Glutamatergic neuron (in vitro differentiated cells): ENCODE measurements at regions not wholly inside any gene's neighbourhood (a gene's known extent, or its start where the extent isn't known, plus 50 kb on each side); places are given as distances from the start of the nearest gene placed in this dataset.

Source experiments
- DNase-seq: peaks from one replicate; pipeline ENCODE4 v3.0.0; 2022
- H3K27ac Mint-ChIP-seq: one replicate; pipeline ENCODE4 v1.8.0; 2020; ENCODE audit warnings: mild to moderate bottlenecking, mixed read lengths, inconsistent platforms; ENCODE audit not compliant: unreplicated experiment
- H3K27me3 Mint-ChIP-seq: one replicate; pipeline ENCODE4 v1.8.0; 2020; ENCODE audit warnings: mild to moderate bottlenecking, moderate library complexity, mixed read lengths, inconsistent platforms; ENCODE audit not compliant: unreplicated experiment
- H3K36me3 Mint-ChIP-seq: one replicate; pipeline ENCODE4 v1.8.0; 2020; ENCODE audit warnings: mild to moderate bottlenecking, mixed read lengths, inconsistent platforms; ENCODE audit not compliant: unreplicated experiment
- H3K4me1 Mint-ChIP-seq: one replicate; pipeline ENCODE4 v1.8.0; 2020; ENCODE audit warnings: mild to moderate bottlenecking, low read depth, mixed read lengths, inconsistent platforms; ENCODE audit not compliant: unreplicated experiment
- H3K4me3 Mint-ChIP-seq: one replicate; pipeline ENCODE4 v1.8.0; 2020; ENCODE audit warnings: mild to moderate bottlenecking, mixed read lengths, inconsistent platforms; ENCODE audit not compliant: unreplicated experiment
- H3K9me3 Mint-ChIP-seq: one replicate; pipeline ENCODE4 v1.8.0; 2020; ENCODE audit warnings: mild to moderate bottlenecking, moderate library complexity, mixed read lengths, inconsistent platforms; ENCODE audit not compliant: unreplicated experiment
- TF ChIP-seq, protein P1 (sequence below): fragments of 200-600 bp; sonication (generic); IDR thresholded peaks from one replicate; pipeline ENCODE4 v1.5.0; 2021; ENCODE audit not compliant: partially characterized antibody, unreplicated experiment

- Mint-ChIP-seq H3K4me1 (peaks cover 11% of the 10 kb centered on the region), H3K27ac (peak overlapping the region; percentile 31), H3K27me3 (peaks cover 6% of the 10 kb centered on the region), H3K9me3 (peaks cover 6% of the 10 kb centered on the region), H3K36me3 (no peaks in the 10 kb centered on the region), H3K4me3 (no peak overlapping the region)
- TF ChIP-seq, protein P1, sequence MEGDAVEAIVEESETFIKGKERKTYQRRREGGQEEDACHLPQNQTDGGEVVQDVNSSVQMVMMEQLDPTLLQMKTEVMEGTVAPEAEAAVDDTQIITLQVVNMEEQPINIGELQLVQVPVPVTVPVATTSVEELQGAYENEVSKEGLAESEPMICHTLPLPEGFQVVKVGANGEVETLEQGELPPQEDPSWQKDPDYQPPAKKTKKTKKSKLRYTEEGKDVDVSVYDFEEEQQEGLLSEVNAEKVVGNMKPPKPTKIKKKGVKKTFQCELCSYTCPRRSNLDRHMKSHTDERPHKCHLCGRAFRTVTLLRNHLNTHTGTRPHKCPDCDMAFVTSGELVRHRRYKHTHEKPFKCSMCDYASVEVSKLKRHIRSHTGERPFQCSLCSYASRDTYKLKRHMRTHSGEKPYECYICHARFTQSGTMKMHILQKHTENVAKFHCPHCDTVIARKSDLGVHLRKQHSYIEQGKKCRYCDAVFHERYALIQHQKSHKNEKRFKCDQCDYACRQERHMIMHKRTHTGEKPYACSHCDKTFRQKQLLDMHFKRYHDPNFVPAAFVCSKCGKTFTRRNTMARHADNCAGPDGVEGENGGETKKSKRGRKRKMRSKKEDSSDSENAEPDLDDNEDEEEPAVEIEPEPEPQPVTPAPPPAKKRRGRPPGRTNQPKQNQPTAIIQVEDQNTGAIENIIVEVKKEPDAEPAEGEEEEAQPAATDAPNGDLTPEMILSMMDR, result no peak
- no peak for DNase-seq
Observed at GRCh38 chr1:245045087-245045881, 109.5 kb upstream of the KIF26B start.

DNA sequence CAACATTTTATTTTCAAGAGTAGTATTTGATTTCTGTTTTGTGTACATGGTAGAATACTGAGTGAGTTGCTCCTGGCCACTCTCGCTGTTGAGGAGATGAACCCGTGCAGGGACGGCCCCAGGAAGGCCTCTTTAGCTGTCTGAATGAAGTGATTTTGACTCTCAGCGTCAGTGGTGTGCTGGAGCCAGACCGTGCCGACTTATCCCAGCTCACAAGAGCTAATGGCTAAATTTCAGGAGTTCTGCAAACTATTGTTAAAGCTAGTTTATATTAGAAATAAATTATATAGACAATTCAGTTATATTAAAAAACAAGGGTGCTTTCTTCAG is 111.2 kb upstream of the KIF26B start:
- TF ChIP-seq, protein P1, result no peak
- H3K27me3 Mint-ChIP-seq, result peaks cover 5% of the 10 kb centered on the region
- no peak overlapping the region for H3K27ac Mint-ChIP-seq
- H3K9me3 Mint-ChIP-seq, result peaks cover 6% of the 10 kb centered on the region
- peaks cover 11% of the 10 kb centered on the region for H3K4me1 Mint-ChIP-seq
- DNase-seq, result no peak
- H3K36me3 Mint-ChIP-seq, result no peaks in the 10 kb centered on the region
- H3K4me3 Mint-ChIP-seq, result no peak overlapping the region

GRCh38 chr1:245041058-245041698 is 113.6 kb upstream of the KIF26B start:
- DNase-seq, result no peak
- H3K36me3 Mint-ChIP-seq, result no peaks in the 10 kb centered on the region
- H3K27ac Mint-ChIP-seq, result no peak overlapping the region
- TF ChIP-seq, protein P1, result no peak
- peaks cover 2% of the 10 kb centered on the region for H3K4me1 Mint-ChIP-seq
- peaks cover under 1% of the 10 kb centered on the region for H3K27me3 Mint-ChIP-seq
- no peak overlapping the region for H3K4me3 Mint-ChIP-seq
- H3K9me3 Mint-ChIP-seq, result peaks cover 2% of the 10 kb centered on the region

DNA sequence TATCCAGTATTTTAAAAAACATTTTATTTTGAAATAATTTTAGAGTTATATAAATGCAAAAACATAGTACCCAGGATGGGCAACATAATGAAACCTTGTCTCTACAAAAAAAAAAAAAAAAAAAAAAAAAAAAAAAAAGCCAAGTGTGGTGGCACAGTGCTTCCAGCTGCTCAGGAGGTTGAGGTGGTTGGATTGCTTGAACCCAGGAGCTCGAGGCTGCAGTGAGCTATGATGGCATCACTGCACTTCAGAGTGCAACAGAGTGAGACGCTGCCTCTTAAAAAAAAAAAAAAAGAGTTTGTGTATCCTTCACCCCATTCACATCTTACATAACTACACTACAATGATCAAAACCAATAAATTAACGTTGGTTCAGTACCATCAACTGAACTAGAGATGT is 115.6 kb upstream of the KIF26B start:
- H3K9me3 Mint-ChIP-seq, result no peaks in the 10 kb centered on the region
- H3K4me3 Mint-ChIP-seq, result no peak overlapping the region
- DNase-seq, result no peak
- no peaks in the 10 kb centered on the region for H3K36me3 Mint-ChIP-seq
- H3K4me1 Mint-ChIP-seq, result no peaks in the 10 kb centered on the region
- H3K27ac Mint-ChIP-seq, result no peak overlapping the region
- TF ChIP-seq, protein P1, result no peak
- H3K27me3 Mint-ChIP-seq, result no peaks in the 10 kb centered on the region

- DNase-seq, result no peak
- Mint-ChIP-seq H3K9me3 (no peaks in the 10 kb centered on the region), H3K36me3 (no peaks in the 10 kb centered on the region), H3K27me3 (no peaks in the 10 kb centered on the region), H3K4me1 (no peaks in the 10 kb centered on the region), H3K4me3 (no peak overlapping the region), H3K27ac (no peak overlapping the region)
- TF ChIP-seq, protein P1, result no peak
Observed at GRCh38 chr1:245036102-245036501, 118.7 kb upstream of the KIF26B start.
